NCI-H446 (cell line): ENCODE measurements at regions not wholly inside any gene's neighbourhood (a gene's known extent, or its start where the extent isn't known, plus 50 kb on each side); places are given as distances from the start of the nearest gene placed in this dataset.

Experiments
- DNase-seq, 2 experiments: peaks; one replicate each; lab custom pipeline; 2025; lab: John Stamatoyannopoulos, UW

DNA sequence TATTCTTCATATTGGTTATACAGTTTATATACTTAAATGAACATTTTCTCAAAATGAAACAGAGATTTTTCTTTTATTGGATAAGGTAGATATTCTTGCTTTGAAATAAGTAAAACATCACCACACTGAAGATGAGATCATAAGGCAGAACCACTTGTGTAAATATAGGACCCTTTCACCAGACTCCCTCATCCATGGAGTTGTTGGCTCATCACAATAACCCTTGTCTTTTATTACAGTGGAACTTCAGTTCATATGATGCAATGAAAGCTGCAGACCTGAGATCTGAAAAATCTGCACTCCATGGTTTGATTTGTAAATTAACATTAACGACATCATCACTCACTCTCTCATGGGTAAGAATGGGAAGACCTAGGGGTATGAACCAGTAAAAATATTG is 51.9 kb upstream of the DBX2 start:
- DNase-seq, result no peak

DNA sequence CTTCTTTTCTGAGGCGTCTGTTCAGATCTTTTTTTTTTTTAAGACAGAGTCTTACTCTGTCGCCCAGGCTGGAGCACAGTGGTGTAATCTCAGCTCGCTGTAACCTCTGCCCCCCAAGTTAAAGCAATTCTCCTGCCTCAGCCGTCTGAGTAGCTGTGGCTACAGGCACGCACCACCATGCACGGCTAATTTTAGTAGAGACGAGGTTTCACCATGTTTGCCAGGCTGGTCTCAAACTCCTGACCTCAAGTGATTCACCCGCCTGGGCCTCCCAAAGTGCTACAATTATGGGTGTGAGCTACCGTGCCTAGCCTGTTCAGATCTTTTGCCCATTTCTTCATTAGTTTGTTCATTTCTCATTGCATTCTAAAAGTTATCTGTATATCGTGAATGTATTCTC is 55.1 kb upstream of the DBX2 start:
- no peak for DNase-seq

DNA sequence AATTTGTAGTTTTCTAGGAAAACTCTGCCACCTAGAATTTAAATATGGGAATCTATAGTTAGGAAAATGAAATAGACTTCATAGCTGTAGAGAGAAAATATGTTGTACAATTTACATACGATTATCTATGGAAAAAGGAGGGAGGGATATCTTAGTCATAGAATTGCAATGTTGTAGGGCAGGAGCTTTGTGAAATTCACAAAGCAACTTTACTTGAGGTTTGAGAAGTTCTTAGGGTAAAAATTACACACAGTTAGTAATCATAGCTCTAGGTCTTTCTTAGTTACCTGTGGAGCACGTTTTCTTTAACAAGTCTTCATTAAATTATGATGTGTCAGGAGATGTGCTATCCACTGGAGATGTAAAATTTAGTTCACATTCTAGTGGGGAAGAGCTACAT is 61.4 kb upstream of the DBX2 start:
- no peak for DNase-seq

DNA sequence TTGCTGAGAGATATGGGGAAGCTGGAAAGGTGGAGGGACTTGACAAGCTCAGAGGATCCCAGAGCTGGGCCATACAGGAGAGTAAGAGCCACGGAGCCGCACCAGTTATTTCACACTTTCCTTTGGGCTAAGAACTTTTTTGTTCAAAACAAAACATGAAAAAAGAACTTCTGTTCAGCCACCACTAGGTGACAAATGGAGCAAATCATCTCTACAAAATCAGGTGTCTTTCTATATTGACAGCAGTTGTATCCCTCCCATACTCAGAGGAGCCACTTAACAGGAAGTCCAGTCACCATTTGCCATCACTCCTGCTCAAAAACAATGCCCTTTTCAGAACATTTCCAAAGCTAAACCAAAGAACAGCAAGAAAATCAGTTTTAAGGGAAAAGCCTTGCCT is 70.3 kb upstream of the DBX2 start:
- no peak for DNase-seq

DNA sequence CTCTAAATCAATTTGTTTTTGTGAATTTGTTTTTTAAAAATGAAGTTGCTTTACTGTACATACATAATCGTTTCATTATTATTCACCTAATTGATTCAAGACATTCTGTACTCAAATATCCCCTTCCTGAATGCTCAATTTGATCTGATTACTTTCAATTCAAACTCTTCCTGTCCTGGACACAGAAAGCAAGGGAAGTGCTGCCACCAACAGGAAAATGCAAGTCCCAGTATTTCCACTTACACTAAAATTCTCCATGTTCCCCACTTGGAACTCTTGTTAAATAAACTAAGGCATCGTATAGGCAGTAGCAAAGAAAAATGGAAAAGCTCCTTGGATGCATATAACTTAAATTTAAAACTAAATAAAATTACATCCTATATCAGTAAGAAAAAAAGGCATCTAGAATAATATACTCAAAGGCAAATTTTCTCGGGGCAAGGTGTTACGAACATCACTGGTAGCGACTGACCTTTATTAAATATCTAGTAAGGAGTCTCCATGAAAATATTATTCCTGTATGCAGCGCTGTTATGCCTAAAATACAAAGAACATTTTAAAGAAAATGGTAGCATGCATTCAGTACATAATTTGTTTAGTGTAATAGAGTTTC is 72.0 kb upstream of the DBX2 start:
- peak; percentile 6 to 42 for DNase-seq

DNA sequence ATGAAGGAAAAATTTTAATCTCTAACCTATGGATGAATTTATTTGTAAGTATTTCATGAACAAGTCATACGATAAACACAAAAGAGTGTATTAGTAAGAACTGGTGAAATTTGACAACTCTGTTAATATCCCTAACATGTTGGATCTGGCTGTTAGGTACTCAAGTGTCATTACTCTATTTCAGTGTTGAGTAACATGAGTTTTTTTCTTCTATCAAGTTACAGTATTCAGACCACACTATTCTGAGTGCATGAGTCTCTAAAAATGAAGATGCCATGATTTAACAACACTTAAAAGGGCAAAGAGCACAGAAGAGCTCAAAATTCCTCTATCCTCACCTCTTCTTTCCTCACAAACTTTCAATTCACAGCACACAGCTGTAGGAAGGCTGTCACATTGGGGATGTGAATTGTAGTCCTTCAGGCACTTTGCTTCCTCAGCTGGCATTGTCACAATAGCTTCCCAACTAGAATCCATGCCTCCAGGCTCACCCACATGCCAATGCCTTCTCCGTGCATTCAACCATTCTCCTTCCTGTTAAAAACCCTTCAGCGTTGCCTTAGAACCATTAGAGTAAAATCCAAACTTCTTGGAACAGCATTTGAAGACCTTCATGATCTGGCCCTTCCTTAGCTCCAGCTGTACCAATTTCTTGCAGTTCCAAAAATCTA is 73.7 kb upstream of the DBX2 start:
- no peak for DNase-seq

DNA sequence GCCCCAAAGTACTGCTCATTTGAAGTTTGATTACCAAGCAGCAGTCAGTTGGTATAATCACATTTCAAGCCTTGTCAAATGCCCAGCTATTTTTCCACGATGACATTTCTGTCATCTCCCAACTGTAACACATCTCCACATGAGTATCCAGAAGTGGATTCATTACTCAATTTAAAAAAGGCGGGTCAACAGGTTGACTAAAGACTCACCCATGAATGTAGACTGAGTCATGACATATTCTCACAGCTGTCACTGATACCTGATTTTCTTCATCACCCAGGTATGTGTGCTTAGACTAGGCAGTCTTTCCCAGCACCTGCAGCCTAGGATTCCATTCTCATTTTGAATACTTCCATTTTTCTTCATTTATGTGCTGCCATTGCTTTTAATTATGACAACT is 75.1 kb upstream of the DBX2 start:
- no peak for DNase-seq

DNA sequence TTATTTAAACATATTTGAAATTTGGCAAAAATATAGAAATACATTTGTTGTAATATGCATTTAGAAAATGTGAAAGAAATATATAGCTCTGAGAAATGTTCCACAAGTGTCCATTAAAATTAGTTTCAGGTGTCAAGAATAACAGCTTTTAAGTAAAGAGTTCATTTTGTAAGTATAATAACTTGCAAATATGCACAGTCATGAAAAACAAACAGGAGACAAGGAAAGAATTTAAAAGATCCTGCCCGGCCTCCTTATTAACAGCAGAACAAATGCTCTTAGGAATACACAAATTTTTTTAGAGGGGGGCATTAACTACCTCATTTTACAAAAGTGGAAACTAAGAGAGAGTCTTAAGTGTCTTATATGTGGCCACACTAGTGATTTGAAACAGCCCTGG is 77.7 kb upstream of the DBX2 start:
- no peak for DNase-seq

DNA sequence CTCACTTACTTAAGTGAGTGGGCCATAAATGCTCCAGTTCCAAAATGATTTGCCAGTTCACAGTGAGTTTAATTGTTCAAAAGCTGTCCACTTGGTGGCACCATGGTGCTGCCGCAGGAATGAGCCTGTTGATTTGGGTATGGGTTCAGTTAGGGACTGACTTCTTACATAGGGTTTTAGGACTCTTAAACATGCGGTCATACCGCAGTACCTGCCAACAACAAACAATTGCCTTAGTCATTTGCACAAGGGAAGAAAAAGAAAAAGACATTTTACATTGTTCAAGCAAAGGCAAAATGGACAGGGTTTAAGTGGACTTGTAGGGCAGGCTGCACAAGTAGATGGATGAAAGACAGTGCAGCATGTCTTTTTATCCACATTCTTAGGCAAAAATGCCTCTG is 80.0 kb upstream of the DBX2 start:
- DNase-seq, result peak; percentile 28 to 59

DNA sequence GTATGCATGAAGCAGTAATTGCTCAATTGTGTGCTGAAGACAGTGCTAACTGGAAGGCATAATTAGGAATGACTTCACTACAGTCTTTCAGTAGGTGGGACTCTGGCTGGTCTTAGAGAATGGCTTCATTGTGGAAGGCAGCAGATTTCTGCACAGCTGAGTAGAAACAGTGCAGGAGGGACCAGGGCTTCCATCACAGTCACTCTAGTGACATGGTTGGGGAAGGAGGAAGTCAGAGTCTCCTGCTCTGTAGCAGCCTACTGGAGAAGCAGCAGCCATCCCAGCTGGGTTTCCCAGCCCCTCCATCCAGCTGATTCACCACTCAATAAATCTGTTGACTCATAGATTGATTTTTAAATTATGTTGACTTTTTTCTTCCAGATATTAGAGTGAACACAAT is 80.6 kb upstream of the DBX2 start:
- DNase-seq, result no peak

DNA sequence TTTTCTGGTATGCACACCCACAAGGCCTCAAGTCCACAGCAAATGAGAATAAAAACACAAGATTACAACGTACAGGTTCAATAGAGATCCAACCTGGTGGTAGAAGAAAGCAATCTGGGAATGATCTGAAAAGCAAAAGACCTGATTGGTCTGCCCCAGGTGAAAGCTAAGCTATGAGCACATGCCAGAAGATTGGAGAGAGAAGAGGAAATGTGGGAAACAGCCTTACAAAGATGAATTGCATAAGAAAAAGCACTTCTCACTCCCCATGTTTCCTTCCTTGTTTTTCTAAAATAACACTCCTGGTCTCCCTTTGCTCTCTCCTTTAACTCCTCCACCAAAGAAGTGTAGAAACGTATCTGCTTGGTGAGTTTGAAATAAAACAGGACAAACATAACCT is 77.3 kb upstream of the ANO6 start:
- no peak for DNase-seq

DNA sequence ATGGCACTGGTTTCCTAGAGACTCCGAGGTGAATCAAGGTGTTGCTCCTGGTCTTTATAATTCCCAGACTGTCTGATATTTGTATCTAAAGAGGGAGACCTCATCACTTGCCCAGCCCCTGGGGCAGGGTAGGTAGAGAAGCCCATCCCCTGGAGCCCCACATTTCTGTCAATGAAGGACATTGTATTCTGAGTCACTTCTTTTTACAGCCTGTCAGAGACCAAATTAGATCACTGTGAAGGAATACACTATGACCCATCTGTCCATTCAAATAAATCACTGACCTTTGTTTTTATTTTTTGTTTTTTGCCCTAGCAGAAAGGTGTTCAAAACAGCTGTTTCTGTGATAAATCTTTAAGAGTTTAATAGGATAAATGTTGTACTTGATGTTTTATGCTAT is 67.9 kb upstream of the ANO6 start:
- no peak for DNase-seq

DNA sequence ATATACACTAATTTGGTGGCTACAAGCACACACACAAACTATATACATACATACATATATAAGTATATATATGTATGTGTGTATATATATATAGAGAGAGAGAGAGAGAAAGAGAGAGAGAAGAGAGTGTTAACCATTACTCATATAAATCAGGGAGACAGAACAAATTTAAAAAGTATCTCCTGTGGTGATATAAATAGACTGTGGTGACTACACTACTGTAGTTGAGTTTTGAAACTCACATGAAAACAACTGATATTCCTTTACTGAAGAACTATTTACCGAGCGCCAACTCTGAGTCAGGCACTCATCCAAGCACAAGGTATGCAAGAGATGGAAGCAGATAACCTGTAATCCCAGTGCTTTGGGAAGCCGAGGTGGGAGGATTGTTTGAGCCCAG is 67.3 kb upstream of the ANO6 start:
- no peak for DNase-seq

DNA sequence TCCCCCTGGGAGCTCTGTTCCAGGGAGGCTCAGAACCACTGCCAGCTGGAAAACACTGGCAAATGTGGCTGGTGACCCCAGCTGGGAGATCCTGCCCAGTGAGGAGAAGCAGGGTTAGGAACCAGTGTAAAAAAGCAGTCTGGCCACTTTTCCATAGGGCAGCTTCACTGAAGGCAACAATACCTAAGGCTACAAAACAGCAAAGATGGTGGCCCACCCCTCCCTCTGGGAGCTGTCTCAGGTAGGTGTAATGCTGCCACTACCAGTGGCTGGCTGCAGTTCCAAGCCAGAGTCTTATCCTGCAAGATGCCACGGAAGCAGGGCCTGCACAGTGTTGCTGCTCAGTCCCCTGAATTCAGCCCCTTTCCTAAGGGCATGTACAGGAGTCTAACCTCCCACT is 50.6 kb upstream of the ANO6 start:
- DNase-seq, result no peak

DNA sequence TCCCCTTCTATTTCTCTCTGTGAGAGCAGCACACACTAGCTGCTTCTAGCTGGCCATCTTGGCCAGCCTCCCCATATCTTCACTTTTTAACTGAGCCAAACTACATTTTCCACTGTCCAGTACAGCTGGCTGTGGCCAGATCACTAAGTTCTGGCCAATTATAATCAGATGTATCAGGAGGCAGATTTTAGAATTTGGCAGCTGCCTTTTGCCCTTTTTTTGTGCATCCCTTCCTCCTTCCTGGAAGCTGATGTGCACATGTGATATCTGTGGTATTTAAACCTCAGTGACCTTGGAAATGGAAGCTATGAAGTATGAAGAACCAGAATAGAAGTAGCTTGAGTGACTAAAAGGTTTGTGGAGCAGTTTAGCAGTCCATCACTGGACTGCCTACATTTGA is 49.8 kb upstream of the ANO6 start:
- DNase-seq, result no peak
